Superior temporal gyrus (tissue), 1 donor: ENCODE measurements at regions not wholly inside any gene's neighbourhood (a gene's known extent, or its start where the extent isn't known, plus 50 kb on each side); places are given as distances from the start of the nearest gene placed in this dataset.

Experiments
- DNase-seq: peaks from one replicate; pipeline ENCODE4 v3.0.0-alpha.2; 2016; ENCODE audit errors: extremely low spot score

DNA sequence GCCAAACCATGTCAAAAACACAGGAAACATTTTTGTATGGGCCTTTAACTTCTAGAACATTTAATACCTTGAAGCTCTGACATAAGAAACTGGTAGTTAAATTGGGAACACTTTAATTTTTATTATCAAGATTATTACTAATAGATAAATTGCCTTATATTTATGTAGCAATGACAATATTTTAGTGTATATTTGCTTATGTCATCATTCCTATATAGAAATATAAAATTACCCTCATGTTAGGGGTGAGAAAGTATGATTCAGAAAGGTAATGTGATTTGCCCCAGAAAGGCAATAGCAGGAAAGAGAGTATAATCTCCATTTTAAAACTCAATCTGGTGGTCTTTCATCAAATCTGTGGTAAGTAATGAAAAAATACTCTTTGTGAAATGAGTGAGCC is 147.4 kb downstream of the IL15 start:
- no peak for DNase-seq

DNA sequence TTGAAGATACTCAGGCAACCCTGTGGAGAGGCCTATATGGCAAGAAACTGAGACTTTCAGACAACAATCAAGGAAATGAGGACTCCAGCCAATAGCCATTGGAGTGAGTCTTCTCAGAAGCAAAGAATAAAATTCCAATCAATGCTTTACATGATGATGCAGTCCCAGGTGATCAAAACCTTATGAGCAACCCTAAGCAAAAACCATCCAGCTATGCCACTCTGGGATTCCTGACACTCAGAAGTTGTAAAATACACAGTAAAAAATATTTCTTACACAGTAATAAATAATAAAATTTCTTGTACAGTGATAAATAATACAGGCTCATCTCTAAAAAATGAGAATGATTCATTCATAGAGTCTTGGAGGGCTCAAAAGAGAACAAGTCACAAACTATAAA is 150.6 kb downstream of the IL15 start:
- DNase-seq = no peak

DNA sequence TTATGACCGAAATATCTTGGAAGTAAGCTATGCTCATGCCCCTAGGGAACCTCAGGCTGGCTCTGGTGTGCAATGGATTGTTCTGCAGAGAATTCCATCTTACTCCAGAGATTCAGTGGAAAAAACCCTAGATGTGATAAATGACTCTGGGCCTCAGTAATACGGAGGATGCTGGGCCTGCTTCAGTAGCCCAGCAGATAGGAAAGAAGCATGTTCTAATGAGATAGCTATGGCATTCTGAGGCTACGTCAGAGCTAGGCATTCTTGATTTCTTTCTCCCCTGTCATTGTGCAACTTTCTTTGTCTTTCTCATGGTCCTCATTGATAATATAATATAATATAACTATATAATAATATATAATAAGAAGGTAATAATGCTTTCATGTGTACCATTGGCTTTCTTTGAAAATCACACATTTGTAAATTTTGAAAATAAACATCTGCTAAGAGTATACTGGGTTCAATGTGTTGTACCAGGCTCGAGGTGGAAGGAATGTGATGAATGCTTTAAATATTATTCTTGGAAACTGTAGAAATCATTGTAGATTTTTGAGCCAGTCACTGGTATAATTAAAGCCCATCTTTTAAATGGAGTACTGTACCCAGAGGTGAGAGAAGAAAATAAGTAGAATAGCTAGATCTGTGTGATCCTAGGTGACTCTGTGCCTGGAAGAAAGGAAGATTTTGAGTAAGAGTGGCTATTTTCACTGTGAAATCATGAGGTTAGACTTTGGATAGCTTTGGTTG is 152.0 kb downstream of the IL15 start:
- DNase-seq = no peak

DNA sequence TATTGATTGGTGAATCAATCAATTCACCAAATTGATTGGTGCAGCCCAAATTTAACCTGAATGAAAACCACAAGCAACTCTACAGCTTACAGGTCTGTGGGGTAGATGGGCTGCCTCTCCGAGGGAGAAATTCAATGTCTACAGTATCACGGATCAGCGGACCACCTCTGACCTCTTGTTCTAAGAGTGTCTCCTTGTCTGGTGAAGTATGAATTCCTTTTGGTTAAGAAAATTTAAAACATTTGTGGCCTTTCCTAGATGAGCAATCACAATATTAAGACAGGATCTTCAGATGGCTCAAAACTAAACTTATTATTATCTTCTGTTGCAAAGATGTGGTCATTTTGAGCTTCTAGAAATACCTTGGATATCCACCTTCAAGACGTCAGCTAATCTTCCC is 153.3 kb downstream of the IL15 start:
- no peak for DNase-seq

DNA sequence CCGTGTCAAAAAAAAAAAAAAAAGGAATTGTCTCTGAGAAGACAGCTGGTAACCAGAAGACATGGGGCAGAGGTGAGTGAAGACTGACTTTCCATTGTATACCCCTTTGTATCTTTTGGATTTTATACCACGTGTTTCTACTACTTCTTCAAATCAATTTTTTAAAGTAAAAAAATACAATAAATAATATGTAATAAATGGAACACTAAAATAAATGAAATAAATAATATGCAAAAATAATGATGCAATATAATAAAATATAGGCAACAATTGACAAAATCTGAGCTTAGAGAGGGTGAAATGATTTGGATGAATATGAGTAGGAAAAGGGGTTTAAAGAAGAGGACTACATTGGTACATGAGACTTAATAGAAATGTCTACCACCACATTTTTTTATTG is 155.8 kb downstream of the IL15 start:
- DNase-seq = no peak

DNA sequence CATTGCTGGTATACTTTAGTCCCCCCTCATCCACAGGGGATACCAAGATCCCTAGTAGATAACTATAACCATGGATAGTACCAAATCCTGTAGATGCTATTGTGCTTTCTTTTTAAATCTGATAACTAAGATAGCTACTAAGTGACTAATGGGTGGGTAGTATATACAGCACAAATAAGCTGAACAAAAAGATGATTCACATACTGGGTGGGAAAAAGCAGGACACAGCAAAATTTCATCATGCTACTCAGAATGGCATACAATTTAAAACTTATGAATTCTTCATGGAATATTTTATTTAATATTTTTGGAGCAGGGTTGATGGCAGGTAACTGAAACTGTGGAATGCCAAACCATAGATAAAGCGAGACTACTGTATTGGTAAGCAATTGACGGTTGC is 161.6 kb downstream of the IL15 start:
- DNase-seq = no peak

DNA sequence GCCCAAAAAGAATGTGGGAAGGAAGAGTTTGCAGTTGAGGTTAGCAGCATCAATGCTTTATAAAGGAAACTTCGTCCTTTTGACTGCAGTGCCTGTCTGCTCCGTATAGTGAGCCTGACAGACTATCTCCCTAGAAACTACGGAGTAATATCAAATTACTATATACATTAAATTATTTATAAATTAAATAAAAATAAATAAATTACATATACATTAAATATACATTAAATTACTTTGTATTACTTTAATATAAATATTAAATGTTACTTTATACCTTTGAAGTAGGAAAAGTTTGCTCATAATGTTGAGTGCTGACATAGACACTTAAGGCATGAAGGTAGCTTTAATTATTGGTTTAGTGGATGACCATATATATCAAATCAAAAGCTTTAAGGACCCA is 165.2 kb downstream of the IL15 start:
- DNase-seq = no peak

DNA sequence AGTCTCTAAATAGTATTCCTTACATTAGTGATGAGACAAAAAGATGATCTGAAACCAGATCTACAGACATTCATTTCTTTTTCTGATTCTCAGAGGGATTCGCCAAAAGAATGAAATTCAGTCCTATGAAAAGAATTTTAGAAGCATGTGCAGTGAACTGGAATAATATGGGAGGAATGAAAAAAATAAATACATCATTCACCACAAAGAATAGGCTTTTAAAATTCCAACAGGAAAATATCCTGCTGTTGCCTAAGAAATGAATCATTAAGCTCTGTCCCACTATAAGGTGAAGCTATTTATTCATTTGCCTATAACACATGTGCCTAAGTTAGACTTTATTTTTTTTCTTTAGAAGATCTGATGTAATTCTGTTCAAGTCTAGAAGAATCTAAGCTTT is 165.9 kb downstream of the IL15 start:
- no peak for DNase-seq

DNA sequence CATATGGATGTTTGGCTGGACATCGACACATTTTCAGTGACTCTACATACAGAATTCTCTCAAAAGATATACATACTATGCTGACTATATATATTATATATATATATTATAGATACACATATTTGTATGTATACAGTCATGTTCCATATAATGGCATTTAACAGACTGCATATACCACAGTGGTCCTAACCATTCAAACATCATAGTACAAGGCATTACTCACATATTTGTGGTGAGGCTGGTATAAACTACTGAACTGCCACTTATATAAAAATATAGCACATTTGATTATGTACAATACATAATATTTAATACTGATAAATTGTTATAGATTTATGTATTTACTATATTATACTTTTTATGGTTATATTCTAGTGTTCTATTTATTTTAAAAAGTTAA is 168.5 kb downstream of the IL15 start:
- DNase-seq = no peak

DNA sequence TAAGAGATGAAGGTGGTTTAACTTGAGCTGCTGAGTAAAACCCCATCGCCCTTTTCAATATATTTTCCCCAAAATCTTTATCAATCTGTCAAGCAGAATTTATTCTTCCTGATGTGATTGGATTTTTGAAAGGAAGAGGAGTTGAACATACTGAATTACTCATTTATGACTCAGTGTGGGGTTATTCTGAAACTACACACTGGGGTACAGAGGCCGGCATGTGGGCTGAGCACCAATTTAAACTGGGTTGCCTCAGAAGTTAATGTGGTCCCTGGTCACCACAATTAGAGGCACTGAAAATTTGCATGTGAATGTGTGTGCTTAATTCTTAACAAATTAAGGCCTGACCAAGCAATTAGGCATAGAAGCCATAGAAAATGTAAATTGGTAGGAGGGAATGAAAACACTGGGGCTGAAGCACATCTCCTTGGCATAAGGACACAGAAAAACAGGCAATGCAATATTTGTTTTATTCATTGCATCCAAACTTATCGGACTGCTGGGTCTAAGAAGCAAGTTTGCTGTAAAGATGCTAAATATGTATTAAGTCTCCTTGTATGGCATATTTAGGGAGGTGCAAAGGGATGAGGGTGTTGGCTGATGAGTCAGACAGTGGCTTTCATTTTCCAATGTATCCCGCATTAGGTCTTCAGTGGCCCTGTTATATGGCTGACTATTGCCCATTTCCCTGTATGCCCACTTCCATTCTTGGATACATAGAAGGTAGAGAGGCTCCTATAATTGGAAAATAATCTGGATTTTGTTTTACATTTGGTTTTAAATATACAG is 170.9 kb downstream of the IL15 start:
- DNase-seq = no peak

DNA sequence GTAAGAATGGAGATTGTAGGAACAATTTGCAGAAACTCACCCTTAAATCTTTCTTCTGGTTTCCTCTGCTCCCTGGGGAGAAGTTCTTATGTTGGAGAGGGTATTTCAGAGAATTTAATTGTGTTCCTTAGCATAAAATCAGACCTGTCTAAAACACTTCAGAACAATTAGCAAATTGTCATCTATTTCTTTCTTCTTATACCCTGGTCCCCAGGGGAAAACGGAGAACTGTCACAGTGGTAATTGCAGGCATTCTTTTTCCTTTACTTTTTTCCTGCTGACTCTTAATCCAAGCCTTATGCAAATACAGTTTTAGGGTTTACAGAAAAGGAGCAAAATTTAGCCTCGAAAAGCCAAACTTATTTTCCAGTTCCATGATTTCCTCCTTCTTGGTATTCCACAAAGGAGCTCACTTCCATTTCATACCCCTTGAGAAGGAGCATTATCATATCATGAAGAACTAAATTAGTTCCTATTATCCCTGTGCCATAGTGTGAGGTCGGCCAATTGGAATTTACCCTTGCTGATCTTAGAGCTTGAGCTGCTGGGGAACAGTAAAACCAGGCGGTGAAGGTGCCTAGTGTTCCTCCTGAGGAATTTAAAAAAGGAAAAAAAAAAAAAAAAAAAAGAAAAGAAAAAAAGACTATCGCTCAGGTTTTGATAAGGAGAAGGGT is 173.8 kb downstream of the IL15 start:
- no peak for DNase-seq

DNA sequence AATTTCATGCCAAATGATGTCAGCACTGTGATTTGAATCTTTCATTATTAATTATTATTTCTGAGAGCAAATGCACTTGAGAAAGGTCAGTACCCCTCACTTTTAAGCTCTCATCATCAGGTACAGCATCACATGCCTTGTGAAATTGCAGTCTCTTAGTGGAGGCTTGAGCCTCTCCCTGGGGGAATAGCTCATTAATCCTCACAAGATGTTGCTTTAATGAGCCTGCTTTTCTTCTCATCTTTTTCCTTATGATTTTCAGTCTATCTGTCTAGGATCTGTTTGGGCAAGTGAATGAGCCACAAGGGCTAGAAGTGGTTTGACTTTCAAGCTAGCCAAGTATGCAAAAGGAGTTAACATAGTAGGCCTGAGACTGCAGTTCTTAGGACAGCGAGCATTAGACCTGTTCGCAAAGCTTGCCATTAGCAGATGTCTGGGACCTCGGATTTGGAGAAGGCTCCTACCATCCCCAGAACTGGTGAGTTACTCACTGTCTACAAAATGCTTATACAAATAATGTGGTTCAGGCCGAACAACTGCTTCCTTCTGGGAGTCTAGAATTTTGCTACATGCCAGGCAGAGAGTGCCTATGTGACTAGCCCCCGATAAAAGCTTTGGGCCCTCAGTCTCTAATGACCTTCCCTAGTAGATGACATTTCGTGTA is 174.5 kb downstream of the IL15 start:
- DNase-seq = no peak

DNA sequence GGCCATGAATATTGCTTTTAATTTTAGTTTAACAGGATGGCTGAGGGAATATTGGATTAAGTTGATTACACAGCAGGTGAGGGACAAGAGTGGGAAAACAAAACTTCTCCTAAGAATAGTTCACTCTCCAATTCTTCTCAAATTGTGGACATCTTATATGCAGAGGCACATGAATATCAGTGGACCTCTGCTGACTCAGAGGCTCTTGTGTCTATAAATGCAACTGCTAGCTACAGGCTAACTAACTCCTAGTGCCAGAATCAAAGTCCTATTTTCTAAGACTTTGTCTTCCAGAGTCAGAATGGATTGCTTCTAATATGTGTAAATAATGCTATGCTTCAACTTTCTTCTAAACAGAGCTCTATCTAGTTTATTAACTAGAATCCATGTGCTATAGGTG is 175.8 kb downstream of the IL15 start:
- DNase-seq = no peak

DNA sequence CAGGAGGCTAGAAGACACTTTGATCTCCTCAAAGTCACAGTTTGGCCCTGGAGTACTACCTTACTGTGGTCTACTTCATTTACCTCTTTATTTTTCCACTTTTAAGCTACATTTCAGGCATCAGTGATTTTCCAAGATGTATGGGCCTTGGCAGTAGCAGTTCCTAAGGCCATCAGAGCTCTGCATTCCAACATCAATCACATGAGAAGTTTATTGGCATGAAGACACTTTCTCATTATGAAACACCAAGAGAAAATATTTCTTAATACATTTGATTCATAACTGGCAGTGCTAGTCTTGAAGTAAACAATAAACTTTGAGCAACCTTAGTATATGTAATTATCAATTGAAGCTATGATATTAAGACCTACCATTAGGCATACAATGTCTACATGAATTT is 178.1 kb downstream of the IL15 start:
- DNase-seq = no peak

DNA sequence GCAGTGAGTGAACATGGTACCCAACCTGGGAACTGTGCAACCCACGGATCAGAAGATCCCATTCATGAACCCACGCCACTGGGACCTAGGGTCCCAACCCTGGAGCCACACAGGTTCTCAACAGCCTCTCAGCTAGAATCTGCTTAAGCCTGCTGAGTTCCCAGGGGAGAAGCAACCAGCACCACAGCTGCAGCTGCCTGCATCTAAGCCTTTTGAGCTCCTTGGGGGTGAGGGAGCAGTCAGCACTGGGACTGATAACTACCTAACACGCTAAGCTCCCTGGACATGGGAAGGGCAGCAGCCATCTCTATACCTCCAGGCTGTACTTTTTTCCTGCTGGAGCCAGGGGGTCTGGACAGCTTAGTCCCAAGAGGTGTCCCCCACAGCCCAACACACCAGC is 179.3 kb downstream of the IL15 start:
- no peak for DNase-seq

DNA sequence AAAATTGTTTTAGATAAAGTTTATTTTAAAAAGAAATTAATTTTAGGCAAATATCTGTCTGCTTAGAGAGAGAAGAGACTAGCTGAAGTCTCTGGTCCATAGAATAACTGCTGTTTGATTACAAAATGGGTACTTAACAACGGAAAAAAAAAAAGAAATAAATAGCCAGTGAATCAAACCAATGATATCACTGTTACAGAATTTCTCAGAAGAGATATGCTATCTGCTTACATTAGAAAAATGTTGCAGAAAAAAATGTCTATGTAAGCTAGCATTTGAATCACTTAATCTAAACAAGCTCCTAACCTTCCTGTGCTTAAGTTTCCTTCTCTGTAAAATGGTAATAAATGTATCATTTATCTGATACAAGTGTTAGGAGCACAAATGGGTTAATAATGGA is 189.9 kb downstream of the IL15 start:
- no peak for DNase-seq

DNA sequence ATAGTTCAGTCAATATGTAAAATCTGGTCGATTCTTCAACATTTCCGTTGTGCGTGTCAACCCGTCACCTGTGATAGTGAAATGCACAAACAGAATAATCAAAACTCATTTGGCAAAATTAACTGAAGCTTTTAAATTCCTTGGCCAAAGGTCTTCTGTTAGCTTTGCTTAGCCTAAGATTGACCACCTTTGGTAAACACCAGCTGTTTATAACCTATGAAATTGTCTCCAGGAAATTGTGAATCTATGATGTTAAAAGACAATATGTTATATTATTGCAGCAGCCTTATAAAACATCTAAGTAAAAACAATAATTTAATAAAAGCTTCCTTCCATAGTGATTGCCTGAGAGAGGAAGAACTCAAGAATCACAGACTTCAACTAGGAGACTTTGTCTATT is 196.8 kb downstream of the IL15 start:
- DNase-seq = no peak

DNA sequence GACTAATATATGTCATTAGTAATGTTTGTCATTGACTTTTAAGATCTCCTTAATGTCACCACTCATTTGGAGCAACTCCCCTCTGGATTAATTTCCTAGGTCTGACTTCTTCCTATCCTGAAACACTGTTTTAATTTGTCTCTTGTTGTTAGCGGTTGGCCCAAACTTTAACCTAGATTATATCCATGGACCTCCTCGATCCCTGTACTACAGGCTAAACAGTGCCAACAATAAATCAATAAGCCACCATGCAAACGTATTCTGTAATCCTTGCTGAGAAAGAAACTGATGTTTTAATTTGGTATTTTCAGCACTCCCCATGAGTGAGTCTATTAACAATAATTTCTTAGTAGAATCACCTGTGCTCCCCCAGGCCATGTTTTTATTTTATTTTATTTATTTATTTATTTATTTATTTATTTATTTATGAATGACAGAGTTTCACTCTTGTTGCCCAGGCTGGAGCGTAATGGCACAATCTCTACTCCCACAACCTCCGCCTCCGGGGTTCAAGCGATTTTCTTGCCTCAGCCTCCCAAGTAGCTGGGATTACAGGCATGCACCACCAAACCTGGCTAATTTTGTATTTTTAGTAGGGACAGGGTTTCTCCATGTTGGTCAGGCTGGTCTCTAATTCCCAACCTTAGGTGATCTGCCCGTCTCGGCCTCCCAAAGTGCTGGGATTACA is 204.1 kb downstream of the IL15 start:
- no peak for DNase-seq

DNA sequence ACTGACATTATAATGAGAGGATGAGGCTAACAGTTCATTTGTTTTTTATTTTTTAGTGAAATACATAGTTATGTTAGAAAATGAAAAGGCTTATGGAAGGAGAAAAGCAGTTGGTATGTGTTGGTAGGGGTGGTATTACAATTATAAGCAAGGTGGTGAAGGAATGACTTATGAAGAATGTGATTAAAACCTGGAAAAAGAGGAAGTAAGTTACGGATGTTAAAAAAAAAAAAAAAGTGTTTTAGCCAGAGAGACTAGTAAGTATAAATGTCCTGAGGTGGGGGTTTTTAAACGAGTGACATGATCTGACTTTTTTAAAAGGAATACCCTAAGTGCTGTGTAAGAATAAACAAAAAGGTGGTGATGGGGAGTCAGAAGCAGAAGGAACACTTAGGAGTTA is 206.8 kb downstream of the IL15 start:
- DNase-seq = no peak

DNA sequence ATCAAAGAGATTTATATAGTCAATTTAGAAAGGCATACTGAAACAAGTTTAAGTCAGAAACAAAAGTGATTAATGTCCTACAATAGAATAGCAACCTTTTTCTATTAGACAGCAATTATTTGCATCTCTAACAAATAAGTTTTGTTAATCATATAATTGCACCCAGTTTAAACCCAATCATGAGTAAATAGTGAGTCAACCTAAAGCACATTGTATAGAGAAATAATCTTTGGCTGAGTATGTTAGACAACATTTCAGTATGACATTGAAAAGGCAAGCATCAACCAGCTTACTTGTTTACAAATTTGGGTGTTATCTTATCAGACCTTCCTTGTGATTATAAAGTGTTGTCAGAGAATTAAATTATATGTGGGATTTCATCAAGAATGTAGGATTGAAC is 209.5 kb downstream of the IL15 start:
- DNase-seq = no peak

DNA sequence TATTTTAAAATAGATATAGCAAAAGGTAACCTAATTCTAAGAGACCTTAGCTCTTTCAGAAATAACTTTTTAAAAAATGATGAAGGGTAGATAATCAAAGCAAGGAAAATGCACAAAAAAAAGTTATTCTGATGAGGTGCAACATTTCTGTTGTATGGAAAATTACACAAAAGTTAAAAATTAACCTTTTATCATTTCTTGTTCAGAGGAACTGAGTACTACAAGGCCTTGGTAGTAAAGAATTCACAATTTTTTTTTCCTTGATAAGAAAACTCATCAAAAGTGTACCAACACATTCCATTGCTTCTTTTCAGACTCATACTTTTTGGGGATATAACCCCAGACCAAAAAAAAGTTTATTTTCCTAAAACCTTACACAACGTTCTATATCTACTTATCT is 213.0 kb downstream of the IL15 start:
- DNase-seq = no peak

DNA sequence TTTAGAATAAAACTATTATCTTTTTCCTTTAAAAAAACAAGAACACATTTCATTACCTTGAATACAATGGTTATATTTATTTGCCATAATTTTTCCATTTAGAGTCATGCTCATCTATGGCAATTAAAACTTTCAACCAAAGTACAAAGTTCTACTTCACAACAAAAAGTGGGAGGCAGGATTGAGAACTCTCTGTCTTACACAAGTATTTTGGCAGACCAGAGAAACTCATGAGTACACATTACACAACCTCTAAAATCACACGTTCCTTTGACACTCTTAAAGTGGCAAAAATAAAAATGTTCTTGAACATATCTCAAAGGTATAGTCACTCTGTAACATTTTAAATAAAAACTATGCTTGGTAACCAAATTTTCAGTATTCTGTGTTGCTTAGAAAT is 213.4 kb downstream of the IL15 start:
- DNase-seq = peak; percentile 69
